GM19043 (cell line): ENCODE measurements at regions not wholly inside any gene's neighbourhood (a gene's known extent, or its start where the extent isn't known, plus 50 kb on each side); places are given as distances from the start of the nearest gene placed in this dataset.
A peak's percentile ranks its signal among the peaks of the same experiment; 100 is the strongest.
"Not testable (repeated sequence)": the region's sequence is repeated elsewhere in the genome, so short reads cannot be mapped to it uniquely, and the experiment has no call there.

ENCODE experiments used
- ATAC-seq: cut with Tn5 transposase; IDR thresholded peaks from one replicate; pipeline ENCODE4 v1.9.1; 2021; ENCODE audit warnings: low read depth; ENCODE audit not compliant: unreplicated experiment

DNA sequence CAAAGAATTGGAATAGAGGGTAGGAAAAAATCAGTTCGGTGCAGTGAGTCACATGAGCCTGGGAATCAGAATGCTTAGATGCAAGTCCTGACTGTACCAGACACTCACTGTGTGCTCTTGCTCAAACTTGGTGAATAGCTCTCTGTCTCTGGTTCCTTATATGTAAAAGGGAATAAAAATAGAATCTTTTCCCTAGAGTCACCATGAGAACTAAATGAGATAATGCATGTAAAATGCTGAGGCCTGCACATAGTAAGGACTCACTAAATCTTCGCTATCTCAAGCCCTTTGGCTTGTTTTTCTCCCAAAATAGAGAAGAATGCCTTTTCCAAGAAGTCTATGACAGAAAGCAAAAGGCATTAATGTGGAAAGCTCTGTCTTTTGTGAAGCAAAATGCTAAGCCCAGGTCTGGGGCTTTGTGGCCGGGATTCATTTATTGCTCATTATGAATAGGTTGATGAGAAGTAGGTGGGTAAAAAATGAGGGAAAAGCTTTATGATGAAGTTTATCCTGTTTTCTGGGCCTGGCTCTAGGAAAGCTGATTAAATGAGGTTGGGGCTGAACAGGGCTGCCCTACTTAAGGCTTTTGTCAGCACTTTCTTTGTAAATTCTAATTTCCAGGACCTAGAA is 483.3 kb downstream of the DMAC1 start:
- no peak for ATAC-seq

DNA sequence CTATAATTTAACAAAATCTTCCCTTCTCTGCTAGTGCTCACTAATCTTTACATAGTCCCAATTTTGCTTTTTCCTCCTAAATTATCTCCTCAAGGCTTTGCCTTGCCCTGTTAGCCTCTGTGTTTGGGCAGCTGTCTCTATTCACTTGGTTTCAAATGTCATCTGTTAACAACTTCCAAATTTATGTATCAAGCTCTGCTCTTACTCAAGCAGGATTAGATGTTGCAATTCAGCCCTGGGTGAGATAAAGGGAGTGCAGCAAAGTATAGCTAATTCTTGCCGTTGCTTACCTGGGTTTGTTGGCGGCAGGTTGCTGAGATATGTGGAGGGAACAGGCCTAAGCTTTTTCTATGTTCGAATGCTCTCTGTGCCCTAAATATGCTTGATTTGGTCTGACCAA is 483.8 kb downstream of the DMAC1 start:
- no peak for ATAC-seq

DNA sequence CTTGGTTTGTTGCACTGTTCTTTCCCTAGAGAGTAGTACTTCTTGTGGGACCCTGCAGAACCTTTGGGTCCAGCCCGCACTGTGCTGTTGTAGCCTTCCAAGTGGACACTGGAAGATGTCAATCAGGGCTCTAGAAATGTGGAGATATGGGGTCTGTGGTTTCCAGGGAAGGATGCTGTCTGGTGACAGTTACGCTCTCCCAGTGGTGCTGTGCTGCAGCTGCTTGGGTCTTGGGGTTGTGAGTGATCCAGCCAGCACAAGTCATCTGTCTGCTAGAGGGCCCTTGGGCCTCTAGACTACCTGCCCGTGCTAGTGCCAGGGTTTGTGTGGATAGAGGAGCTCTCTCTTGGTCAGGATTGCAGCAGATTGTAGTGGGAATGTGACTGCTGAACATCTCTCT is 484.5 kb downstream of the DMAC1 start:
- ATAC-seq: no peak

DNA sequence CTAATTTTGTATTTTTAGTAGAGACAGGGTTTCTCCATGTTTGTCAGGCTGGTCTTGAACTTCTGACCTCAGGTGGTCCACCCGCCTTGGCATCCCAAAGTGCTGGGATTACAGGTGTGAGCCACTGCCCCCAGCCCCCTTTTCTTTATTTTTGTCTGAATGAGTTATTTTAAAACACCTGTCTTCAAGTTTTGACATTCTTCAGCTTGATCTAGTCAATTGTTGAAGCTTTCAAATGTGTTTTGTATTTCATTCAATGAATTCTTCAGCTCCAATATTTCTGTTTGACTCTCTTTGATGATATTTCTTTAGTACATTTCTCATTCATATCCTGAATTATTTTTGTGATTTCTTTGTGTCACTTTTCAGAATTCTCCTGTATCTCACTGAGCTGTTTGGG is 486.2 kb downstream of the DMAC1 start:
- no peak for ATAC-seq

DNA sequence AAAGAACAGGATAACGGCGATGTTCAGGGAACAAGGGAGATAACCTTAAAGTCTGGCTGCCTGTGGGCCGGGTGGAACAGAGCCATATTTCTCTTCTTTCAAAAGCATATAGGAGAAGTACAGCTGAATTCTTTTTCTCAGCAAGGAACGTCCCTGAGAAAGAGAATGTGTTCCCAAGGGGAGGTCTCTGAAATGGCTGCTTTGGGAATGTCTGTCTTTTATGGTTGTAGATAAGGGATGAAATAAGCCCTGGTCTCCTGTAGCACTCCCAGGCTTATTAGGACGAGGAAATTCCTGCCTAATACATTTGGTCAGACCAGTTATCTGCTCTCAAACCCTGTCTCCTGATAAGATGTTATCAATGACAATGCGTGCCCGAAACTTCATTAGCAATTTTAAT is 490.5 kb downstream of the DMAC1 start:
- not testable (repeated sequence) for ATAC-seq

DNA sequence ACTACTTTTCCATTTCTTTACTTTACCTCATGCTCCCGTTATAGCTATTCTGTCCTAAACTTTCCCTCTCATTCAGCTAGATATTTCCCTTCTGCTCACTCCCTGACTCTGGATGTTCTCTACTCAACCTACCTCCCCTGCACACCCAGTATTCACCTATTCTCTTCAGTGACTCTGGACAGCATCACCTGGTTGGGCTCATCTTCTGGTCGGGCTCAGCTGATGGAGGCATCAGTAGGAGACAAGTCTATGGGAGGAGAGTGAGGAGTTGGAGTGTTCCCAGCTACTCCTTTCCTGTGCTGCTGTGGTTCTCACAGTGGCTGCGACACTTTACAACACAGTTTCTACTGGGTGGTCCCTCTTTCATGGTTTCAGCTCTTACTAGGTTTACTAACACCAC is 493.9 kb downstream of the DMAC1 start:
- no peak for ATAC-seq

DNA sequence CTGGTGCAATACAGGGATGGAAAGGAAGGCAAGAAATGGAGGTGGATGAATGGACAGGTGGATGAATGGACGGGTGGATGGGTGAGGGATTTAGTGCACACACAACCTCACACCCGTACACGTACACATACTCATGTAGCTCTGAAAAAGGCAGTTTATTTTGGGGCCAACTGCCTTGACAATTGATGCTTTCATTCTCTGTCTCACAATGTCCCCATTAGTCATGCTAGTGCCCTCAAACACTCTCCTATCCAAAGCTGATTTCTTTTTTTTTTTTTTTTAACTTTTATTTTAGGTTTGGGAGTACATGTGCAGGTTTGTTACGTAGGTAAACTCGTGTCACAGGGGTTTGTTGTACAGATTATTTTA is 495.0 kb downstream of the DMAC1 start:
- ATAC-seq: no peak

DNA sequence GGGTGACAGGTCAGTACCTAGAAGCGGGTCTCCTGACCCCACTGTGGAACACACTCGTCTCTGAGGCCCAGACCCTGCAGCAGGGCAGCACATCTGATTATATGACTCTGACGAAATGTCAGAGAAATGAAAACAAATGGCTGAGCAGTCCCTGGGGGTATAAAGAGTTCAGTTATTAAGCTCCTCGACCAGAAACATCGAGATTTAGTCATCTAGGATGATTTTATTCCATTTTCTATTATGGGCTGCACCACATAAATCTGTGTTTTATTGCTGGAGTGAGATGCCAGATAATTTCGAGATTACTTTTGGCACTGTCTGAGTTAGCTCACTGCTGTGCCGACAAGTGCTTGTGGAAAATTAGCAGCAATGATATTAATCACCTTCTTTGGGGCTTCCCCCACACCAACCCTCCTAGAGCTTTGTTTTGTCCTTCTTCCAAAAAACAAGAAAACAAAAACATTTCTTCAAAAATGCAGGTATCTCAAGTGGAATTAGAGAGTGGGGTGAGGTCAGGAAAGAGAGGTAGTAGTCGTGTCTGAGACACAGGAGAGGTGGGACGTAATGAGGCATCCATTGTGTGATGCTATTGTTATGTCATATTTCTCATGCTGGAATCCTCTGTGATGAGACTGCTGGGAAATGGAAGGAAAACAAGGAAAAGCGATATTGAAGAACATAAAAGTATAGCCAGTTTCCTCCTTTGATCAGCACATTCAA is 495.5 kb downstream of the DMAC1 start:
- ATAC-seq: no peak

DNA sequence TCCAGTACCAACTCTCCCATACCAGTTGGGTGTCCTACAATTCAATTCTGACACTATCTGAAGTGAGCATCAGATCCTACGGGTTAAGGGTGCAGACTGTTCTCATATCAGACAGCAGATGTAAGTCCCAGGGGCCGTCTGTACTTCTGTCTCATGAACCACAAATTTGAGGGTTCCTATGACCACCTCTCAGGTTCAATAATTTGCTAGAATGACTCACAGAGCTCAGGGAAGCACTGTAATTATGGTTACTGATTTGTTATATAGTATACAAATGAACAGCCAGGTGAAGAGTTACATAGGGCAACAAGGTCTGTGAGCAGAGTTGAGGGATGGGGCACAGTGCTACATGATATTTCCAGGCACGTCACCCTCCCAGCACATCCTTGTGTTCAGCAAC is 499.1 kb downstream of the DMAC1 start:
- peak; percentile 43 for ATAC-seq

DNA sequence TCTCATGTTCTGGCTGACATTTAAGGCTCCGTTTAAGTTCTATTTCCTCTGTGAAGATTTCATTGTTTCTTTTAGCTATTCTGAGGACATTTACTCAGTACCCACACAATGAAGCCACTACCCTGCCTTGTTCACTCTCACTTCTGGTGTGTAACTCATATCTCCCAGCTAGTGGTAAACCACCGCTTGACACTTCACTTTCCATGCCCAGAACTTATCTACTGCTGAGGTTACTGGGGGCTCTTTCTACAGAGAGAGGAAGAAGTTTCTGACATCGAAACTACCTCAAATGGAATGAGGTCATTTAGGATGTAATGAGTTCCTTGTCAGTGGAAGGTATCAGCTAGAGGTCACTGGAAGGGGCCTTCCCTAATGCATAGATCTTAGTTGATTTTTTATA is 501.5 kb downstream of the DMAC1 start:
- ATAC-seq: peak; percentile 94

DNA sequence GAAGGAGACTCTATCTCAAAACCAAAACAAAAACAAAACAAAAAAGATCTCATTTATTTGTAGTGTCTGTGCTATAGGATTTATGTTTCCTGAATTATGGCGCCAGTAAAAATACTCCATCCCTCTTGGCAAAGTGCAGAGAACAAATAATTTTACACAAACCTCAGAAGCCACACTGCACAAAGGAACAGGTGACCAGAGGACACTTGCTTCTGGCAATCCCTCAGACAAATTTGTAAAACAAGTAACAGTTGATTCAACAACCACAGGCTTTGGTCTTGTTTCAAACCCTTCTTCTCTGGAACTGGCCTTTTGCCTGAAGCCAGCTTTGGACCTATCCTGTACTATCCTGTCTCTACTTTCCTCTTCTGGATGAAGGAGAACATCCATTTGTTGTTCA is 502.1 kb downstream of the DMAC1 start:
- ATAC-seq: no peak

DNA sequence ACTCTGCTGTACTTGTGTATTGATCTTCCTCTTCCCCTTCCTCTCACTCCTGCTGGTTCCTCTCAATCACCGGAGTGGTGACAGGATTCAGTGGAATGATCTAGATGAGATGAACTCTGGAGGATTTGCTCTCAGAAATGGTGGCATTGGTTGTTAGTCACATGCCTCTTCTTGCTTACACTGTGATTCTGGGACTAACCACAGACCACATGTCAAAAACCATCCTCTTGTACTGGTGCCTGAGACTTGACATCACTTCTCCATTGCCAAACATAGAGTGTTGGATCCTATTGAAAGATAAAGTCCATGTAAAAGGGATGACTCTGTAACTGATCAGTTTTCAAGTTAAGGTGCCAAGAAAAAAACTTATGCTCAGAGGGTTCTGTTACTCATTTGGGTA is 506.5 kb downstream of the DMAC1 start:
- ATAC-seq: no peak

DNA sequence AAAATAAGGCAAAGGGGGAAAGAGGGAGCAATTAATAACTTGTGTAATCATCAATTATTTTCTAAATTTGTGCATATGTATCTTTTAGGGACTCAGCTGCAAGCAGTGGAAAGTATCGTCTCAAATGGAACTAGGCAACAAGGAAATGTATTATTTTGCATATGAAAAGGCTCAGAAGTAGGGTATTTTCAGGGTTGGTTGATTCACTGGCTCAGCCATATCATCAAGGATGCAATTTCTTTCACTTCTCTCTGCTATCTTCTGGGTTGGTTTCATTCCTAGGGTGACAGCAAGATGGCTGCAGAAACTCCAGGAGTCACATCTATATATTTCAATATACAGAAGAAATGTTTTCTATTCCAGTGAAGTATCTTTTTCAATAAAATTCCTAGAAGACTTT is 509.8 kb downstream of the DMAC1 start:
- peak; percentile 56 for ATAC-seq

DNA sequence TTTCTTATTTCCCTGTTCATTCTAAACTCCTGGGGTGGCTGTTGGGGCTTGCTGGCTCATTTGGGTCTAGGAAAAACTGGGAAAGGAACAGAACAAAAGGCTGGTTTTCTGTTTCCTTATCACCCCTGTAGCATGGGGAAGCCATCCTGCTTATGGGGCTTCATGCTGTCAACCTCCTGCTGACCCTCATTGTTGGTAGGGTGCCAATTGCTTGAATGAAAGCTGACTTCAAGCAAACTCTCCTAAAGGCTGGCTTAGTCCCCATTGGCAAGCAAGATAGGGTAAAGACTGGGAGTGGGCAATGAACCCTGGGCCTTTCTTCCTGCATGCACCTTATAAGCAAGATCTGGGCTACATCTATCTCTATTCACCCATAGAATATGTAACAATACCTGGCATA is 511.6 kb downstream of the DMAC1 start:
- no peak for ATAC-seq

DNA sequence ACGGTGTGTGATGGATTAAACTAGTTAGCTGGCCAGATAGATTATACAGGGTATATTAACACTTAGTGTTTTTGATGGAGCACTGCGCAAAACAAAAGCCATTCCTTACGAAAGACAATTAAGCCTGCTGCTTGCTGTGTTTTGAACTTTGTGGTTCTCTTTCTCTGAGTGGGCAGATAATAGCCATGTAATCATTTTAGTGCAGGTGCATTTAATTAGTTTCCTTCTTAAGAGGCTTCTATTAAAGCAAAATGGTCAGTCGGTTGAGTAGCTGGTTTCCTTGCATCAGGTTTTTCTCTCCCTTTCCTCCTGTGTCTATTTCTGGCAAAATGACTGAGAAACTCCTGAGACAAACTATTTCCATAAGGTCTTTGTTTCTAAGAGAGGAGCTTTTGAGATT is 512.5 kb downstream of the DMAC1 start:
- no peak for ATAC-seq

DNA sequence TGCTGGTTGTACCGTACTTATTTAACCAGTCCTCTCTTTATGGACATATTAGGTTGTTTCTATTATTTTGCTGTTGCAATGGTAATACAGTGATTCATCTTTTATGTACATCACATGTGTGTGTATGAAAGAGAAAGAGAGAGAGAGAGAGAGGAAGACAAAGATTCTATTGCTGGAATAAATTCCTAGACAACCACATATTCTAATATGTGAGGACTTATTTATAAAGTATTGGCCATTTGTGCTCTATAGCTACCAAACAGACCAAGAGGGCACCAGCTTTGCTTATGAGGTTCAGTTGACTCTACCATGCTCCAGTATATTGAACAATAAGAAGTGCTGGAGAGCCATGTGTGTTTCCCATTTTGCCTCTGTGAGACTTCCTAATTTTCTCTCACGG is 513.5 kb downstream of the DMAC1 start:
- ATAC-seq: no peak

DNA sequence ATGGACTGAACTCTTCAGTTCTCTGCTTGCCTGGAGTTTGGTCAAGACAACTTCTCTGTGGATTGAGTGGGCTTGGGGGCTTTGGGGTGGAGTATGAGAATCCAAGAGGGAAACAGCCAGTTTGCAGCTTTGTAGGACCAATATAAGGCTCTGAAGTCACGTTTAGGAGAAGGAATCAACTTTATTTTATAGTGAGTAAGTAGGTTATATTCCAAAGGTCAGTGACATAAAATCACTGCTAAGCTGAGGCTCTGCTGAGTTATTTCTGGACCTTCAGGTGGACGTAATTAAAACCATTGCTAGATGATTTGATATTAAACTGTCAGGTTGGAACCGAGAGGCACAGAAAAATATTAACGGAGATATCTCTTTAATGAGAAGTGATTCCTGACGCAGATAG is 514.4 kb downstream of the DMAC1 start:
- no peak for ATAC-seq

DNA sequence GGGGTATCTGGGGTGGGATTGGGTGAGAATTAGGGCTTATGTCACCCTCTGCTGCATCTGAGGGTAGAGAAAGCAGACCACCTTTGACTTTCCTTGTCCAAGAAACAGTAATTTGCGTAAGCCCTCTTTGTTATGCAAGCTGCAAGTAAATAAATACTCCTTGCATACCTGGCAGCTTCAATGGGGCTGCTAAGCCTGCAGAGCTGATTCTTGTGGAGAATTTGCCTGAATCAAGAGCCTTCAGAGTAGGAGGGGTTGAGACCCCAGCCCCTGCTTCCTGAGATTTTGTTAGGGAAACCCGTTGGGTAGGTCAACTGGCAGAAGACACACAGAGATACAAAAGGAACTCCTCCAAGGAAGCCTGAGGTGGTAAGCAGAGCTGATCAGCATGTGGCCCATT is 515.1 kb downstream of the DMAC1 start:
- no peak for ATAC-seq

DNA sequence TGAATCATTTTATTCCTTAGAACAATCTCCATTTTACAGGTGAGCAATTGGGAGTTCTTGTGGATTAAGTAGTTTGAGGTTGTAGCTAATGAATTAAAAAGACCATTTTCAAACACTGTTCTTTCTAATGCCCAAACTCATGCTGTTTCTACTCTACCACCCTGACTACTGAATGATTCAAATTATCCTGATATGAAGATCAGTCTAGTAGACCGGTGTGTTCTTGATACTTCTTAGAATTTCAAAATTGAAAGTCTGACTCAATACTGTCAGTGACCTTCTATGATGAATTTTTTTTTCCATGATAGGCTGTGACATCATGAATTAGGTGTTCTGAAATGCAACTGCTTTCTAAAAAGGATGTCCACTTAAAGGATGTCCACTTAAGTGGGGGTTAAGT is 515.5 kb downstream of the DMAC1 start:
- ATAC-seq: no peak

DNA sequence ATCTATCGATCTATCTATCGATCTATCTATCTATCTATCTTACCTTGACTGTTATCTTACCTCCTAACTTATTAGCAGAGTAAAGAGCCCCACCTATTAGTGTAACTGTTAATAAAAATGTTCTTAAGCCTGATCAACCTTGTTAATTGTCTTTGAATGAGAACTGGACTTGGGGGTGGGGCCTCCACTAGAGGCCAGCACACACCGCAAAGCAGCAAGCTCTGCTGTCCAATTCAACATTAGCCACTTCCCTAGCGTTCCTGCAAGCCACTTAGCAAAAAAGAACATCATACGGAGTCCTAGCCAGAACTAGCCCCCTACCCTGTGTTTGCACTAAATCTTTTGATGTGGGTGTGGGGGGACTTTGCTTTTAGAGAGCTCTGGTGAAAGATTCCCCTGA is 515.8 kb downstream of the KDM4C start:
- ATAC-seq: no peak

DNA sequence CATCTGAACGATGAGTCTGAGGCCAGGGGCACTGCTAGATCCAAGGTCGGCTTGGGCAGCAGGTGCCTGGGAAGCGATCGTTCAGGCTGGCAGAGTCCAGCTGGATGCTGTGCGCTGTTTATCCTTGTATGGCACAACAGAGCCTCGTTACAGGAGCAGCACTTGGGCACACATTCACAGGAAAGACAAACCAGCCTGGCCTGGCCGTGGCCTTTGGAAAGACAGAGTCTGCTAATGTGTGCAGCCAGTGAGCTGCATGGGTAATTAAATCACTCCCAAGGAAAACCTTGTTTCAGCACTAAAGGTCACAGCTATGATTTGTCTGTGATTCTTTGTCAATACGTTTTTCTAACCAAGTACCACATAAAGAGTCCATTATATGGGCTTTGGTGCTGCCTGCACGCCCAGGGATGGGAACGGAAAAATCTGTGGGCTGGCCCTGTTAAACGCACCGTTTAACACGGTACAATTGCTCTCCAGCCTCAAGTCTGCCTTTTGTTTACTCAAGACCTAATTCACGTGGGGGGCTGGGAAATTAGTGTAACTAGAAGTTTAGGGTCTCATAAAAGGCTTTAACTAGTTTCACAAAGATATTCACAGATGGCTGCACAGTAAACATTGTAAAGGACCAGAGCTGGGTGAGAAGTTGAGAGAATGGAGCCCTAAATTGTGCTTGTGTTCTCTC is 509.3 kb downstream of the KDM4C start:
- no peak for ATAC-seq

DNA sequence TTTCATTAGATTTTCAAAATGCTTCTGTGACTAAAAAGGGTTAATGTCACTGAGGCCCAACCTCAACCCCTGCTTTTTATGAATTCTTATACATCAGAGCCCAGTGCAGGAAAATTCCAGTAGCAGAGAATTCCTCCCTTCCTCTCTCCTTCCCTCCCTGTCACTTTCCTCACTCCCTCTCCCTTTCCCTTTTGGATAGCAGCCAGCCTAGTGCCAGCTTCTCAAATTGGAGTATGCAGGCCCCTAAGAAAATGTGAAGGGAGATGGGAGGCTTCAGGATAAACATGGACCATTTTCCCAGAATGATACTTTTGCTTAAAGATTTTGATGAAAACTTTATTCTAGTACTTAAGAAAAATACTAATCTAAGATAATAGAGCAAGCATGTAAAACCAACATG is 507.4 kb downstream of the KDM4C start:
- ATAC-seq: no peak
